GM19455 (cell line): ENCODE measurements at regions not wholly inside any gene's neighbourhood (a gene's known extent, or its start where the extent isn't known, plus 50 kb on each side); places are given as distances from the start of the nearest gene placed in this dataset.
A peak's percentile ranks its signal among the peaks of the same experiment; 100 is the strongest.
"Not testable (repeated sequence)": the region's sequence is repeated elsewhere in the genome, so short reads cannot be mapped to it uniquely, and the experiment has no call there.

Experiments used
- ATAC-seq: cut with Tn5 transposase; IDR thresholded peaks from one replicate; pipeline ENCODE4 v1.9.1; 2021; ENCODE audit not compliant: unreplicated experiment

GRCh38 chr7:149714081-149714909, 59.1 kb downstream of the ZNF467 start:
- peak; percentile 91 for ATAC-seq

- ATAC-seq, result no peak
These were observed 59.7 kb downstream of the ZNF467 start for GRCh38 chr7:149713731-149714068.

GRCh38 chr7:149713061-149713730, 60.2 kb downstream of the ZNF467 start:
- no peak for ATAC-seq

- ATAC-seq, result no peak
These were observed 65.4 kb downstream of the ZNF467 start for GRCh38 chr7:149708026-149708425.

- no peak for ATAC-seq
These were observed 65.9 kb downstream of the ZNF467 start for GRCh38 chr7:149707448-149707886.

- ATAC-seq, result no peak
These were observed 67.0 kb downstream of the ZNF467 start for GRCh38 chr7:149706398-149706797.

- no peak for ATAC-seq
These were observed 68.9 kb downstream of the ZNF467 start for GRCh38 chr7:149704507-149704906.

- no peak for ATAC-seq
These were observed 70.2 kb downstream of the ZNF467 start for GRCh38 chr7:149703044-149703650.

- ATAC-seq, result no peak
These were observed 71.7 kb downstream of the ZNF467 start for GRCh38 chr7:149701495-149702240.

- ATAC-seq, result not testable (repeated sequence)
These were observed 75.6 kb downstream of the ZNF467 start for GRCh38 chr7:149697767-149698166.

- ATAC-seq, result no peak
These were observed 77.1 kb downstream of the ZNF467 start for GRCh38 chr7:149696280-149696679.

- ATAC-seq, result no peak
These were observed 80.8 kb downstream of the ZNF467 start for GRCh38 chr7:149692557-149692982.

- ATAC-seq, result no peak
These were observed 81.3 kb downstream of the ZNF467 start for GRCh38 chr7:149692056-149692455.

- ATAC-seq, result no peak
These were observed 82.5 kb downstream of the ZNF467 start for GRCh38 chr7:149690688-149691446.

- ATAC-seq, result no peak
These were observed 84.1 kb downstream of the ZNF467 start for GRCh38 chr7:149689291-149689721.

GRCh38 chr7:149688836-149689235, 84.6 kb downstream of the ZNF467 start:
- no peak for ATAC-seq

- ATAC-seq, result not testable (repeated sequence)
These were observed 85.6 kb downstream of the ZNF467 start for GRCh38 chr7:149687820-149688219.

- ATAC-seq, result no peak
These were observed 86.9 kb downstream of the ZNF467 start for GRCh38 chr7:149686449-149686848.

- no peak for ATAC-seq
These were observed 87.4 kb downstream of the ZNF467 start for GRCh38 chr7:149686011-149686410.

GRCh38 chr7:149685455-149685854, 87.9 kb downstream of the ZNF467 start:
- ATAC-seq, result no peak
